ENCODE measurements at regions not wholly inside any gene's neighbourhood (a gene's known extent, or its start where the extent isn't known, plus 50 kb on each side); places are given as distances from the start of the nearest gene placed in this dataset.

DNA sequence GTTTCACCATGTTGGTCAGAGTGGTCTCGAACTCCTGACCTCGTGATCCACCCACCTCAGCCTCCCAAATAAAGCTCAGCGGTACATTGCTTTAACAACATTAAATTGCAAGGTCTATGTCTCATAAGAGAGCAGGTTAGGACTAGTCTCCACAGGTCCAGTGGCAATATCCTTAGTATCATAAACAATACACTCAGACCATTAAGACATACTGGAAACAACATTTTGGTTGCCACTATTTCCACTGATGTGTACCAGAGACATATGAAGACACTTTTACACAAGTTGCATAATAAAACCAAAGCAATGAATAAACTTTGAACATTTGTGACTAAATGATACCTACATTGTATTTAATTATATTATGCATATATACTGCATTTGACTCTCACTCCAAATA lies 1130.0 kb downstream of the TSN start:
- H3K9me3 Mint-ChIP-seq (ENCODE audit: low read depth): no peaks in the 10 kb centered on the region
- H3K27ac Mint-ChIP-seq (ENCODE audit: unreplicated experiment): no peak overlapping the region
- no peaks in the 10 kb centered on the region for H3K36me3 Mint-ChIP-seq (ENCODE audit: low read depth)
- no peak overlapping the region for H3K4me3 Mint-ChIP-seq (ENCODE audit: unreplicated experiment)
- H3K27me3 Mint-ChIP-seq (ENCODE audit: low read depth): no peaks in the 10 kb centered on the region
- no peaks in the 10 kb centered on the region for H3K4me1 Mint-ChIP-seq (ENCODE audit: low read depth)
- DNase-seq (ENCODE audit: low spot score): no peak
- TF ChIP-seq CTCF (IDR thresholded peaks at IDR 0.05): no peak

- no peak for DNase-seq (ENCODE audit: low spot score)
- TF ChIP-seq CTCF (IDR thresholded peaks at IDR 0.05): no peak
- Mint-ChIP-seq H3K4me1 (ENCODE audit: low read depth) (no peaks in the 10 kb centered on the region), H3K27me3 (ENCODE audit: low read depth) (no peaks in the 10 kb centered on the region), H3K4me3 (ENCODE audit: unreplicated experiment) (no peak overlapping the region), H3K9me3 (ENCODE audit: low read depth) (peaks cover 3% of the 10 kb centered on the region), H3K27ac (ENCODE audit: unreplicated experiment) (no peak overlapping the region), H3K36me3 (ENCODE audit: low read depth) (no peaks in the 10 kb centered on the region)
Observed at GRCh38 chr2:122886479-122887145, 1131.2 kb downstream of the TSN start.

GRCh38 chr2:122899614-122900013 lies 1125.5 kb upstream of the CNTNAP5 start:
- DNase-seq (ENCODE audit: low spot score): no peak
- Mint-ChIP-seq H3K27me3 (ENCODE audit: low read depth) (no peaks in the 10 kb centered on the region), H3K9me3 (ENCODE audit: low read depth) (peaks cover 4% of the 10 kb centered on the region), H3K27ac (ENCODE audit: unreplicated experiment) (no peak overlapping the region), H3K4me1 (ENCODE audit: low read depth) (no peaks in the 10 kb centered on the region), H3K4me3 (ENCODE audit: unreplicated experiment) (no peak overlapping the region), H3K36me3 (ENCODE audit: low read depth) (no peaks in the 10 kb centered on the region)
- TF ChIP-seq CTCF (IDR thresholded peaks at IDR 0.05): no peak

- Mint-ChIP-seq H3K4me1 (ENCODE audit: low read depth) (no peaks in the 10 kb centered on the region), H3K36me3 (ENCODE audit: low read depth) (no peaks in the 10 kb centered on the region), H3K27ac (ENCODE audit: unreplicated experiment) (no peak overlapping the region), H3K9me3 (ENCODE audit: low read depth) (peaks cover 4% of the 10 kb centered on the region), H3K4me3 (ENCODE audit: unreplicated experiment) (no peak overlapping the region), H3K27me3 (ENCODE audit: low read depth) (no peaks in the 10 kb centered on the region)
- no peak for TF ChIP-seq CTCF (IDR thresholded peaks at IDR 0.05)
- DNase-seq (ENCODE audit: low spot score): no peak
Observed at GRCh38 chr2:122905431-122905830, 1119.7 kb upstream of the CNTNAP5 start.

- no peaks in the 10 kb centered on the region for H3K4me1 Mint-ChIP-seq (ENCODE audit: low read depth)
- H3K4me3 Mint-ChIP-seq (ENCODE audit: unreplicated experiment): no peak overlapping the region
- H3K9me3 Mint-ChIP-seq (ENCODE audit: low read depth): no peaks in the 10 kb centered on the region
- no peaks in the 10 kb centered on the region for H3K36me3 Mint-ChIP-seq (ENCODE audit: low read depth)
- no peak for TF ChIP-seq CTCF (IDR thresholded peaks at IDR 0.05)
- no peaks in the 10 kb centered on the region for H3K27me3 Mint-ChIP-seq (ENCODE audit: low read depth)
- no peak overlapping the region for H3K27ac Mint-ChIP-seq (ENCODE audit: unreplicated experiment)
- DNase-seq (ENCODE audit: low spot score): no peak
Observed at GRCh38 chr2:122908159-122908558, 1116.9 kb upstream of the CNTNAP5 start.

All from chondrocyte (in vitro differentiated cells).